OCI-LY1 (cell line): ENCODE measurements at regions not wholly inside any gene's neighbourhood (a gene's known extent, or its start where the extent isn't known, plus 50 kb on each side); places are given as distances from the start of the nearest gene placed in this dataset.

Source experiments
- EZH2 ChIP-seq: fragments of 200-600 bp; sonication (generic), shearing (Covaris generic); IDR thresholded peaks from 2 replicates; pipeline ENCODE4 v1.8.0; 2017; ENCODE audit warnings: borderline replicate concordance, mixed run types, mild to moderate bottlenecking, antibody characterized with exemption, low read length, moderate library complexity, mixed read lengths
- TF ChIP-seq, protein P1 (sequence below): fragments of 200-600 bp; sonication (generic), shearing (Covaris generic); IDR thresholded peaks from 2 replicates; pipeline ENCODE4 v1.5.1; 2017; ENCODE audit warnings: mild to moderate bottlenecking, antibody characterized with exemption, low read length, moderate library complexity, mixed read lengths

DNA sequence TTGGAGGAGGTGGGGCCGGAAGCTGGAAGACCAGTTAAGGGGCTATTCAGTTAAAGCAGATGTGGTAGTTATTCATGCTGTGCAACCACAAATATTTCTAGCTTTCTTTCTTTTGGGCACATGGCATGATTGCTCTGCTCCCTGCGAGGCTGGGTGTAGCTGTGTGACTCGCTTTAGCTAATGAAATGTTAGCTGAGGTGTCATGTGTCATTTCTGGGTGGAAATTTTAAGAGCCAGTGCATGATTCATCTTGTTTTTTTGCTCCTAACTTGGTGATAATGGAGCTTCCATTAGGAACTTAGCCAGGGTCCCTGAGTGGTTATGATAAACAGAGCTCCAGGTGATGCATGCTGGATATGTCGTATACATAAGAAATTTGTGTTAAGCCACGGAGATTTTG is 300.6 kb downstream of the SATB1 start:
- TF ChIP-seq, protein P1, sequence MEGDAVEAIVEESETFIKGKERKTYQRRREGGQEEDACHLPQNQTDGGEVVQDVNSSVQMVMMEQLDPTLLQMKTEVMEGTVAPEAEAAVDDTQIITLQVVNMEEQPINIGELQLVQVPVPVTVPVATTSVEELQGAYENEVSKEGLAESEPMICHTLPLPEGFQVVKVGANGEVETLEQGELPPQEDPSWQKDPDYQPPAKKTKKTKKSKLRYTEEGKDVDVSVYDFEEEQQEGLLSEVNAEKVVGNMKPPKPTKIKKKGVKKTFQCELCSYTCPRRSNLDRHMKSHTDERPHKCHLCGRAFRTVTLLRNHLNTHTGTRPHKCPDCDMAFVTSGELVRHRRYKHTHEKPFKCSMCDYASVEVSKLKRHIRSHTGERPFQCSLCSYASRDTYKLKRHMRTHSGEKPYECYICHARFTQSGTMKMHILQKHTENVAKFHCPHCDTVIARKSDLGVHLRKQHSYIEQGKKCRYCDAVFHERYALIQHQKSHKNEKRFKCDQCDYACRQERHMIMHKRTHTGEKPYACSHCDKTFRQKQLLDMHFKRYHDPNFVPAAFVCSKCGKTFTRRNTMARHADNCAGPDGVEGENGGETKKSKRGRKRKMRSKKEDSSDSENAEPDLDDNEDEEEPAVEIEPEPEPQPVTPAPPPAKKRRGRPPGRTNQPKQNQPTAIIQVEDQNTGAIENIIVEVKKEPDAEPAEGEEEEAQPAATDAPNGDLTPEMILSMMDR = no peak
- TF ChIP-seq EZH2 = no peak
